Sciatic nerve (tissue), 2 donors: ENCODE measurements at regions not wholly inside any gene's neighbourhood (a gene's known extent, or its start where the extent isn't known, plus 50 kb on each side); places are given as distances from the start of the nearest gene placed in this dataset.
A peak's percentile ranks its signal among the peaks of the same experiment; 100 is the strongest.

Experiments used
- ATAC-seq: fragments of 200-7000 bp; cut with Tn5 transposase; one replicate; pipeline ENCODE4 v1.9.1; 2020; ENCODE audit warnings: mild to moderate bottlenecking, moderate library complexity
- DNase-seq: peaks from one replicate; pipeline ENCODE4 v3.0.0-alpha.2; 2020; ENCODE audit warnings: low spot score
- intact Hi-C: fragments of 100-400 bp; cut with DNase I; formaldehyde crosslinking; loops from one replicate; pipeline ENCODE4 v1.14.2; 2022
- donor health status: DM: no; HTN: no; CAD: no.
- donor health status: DM: no; HTN: no; CAD: no.

DNA sequence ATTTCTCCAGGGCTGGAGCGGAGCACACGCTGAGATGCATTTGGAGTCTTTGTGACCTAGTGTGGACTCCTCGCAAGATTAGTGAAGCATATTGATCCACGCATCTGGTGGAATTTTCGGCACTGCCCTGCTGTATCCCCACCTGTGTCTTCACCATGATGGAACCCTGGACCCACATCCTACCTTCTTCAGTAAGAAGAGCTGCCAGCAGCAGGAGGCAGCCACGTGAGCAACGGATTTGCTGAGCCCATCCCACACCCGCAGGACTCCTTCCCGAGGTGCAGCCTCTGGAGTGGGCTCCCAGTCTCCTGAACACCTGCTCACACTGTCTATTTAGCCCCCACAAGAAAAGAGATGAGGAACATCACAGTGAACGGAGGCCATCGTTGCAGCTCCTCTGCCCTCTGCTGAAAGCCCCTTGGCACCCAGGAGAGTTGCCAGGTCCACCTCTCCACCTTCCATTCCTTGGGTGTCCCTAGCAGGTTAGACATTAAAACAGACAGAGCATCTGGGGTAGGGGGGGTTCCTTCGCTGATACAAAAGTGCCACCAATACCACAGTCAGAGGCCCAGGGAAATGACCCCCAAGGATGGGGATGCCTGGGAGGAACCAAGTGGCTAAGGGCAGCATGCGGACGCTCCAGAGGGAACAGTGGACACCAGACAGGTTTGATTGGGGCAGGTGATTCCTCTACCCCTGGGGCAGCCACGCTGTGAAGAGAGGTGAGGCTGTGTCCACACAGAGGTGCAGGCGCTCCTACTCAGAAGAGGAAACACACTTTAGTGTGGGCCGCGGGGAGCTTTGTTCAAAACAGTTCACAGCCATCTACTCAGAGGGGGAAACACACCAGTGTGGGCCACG is 302.8 kb upstream of the SALL3 start:
- DNase-seq, result no peak
- no peak for ATAC-seq
- intact Hi-C loops, result no loop called here

DNA sequence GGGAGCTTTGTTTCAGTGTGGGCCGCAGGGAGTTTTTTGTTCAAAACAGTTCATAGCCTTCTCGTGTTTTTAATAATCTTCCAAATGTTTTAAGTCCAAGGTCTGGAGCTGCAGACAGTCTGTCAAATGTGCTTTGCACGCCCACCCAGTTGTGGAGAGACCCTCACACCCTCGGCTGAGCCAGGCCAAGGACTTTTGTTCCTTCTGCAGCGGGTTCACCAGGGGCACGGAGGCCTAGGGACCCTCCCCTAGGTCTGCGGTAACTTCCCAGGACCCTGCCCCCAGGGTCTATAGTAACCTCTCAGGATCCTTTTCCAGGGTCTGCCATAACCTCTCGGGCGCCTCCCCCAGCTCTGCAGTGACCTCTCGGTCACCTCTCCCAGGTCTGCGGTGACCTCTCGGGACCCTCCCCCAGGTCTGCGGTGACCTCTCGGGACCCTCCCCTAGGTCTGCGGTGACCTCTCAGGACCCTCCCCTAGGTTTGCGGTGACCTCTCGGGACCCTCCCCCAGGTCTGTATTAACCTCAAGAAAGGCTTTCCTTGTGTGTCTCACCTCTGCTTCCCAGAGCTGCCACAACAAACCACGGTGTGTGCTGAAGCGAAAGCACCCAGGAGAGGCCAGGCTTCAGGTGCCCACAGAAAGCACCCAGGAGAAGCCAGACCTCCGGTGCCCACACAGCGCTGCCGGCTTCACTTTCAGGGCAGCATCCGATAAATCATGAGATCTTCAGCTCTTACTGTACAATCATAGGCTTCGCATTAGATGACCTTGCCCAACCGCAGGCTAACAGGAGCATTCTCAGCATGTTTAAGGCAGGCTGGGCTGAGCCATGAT is 301.9 kb upstream of the SALL3 start:
- DNase-seq, result no peak
- intact Hi-C loops, result no loop called here

DNA sequence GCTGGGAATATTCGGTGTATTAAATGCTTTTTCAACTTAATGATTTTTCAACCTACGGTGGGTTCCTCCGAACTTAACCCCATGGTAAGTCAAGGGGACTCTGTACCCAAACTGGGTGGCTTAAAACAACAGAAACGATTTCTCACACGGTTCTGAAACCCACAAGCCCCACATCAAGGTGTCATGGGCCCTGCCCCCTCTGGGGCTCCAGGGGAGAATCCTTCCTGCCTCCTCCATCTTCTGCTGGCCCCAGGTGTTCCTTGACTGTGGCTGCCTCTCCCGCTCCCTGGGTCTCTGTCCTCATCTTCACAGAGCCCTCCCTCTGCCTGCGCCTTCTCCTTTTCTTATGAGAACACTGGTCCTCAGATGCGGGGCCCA is 301.3 kb upstream of the SALL3 start:
- no peak for ATAC-seq
- intact Hi-C loops, result no loop called here
- DNase-seq, result no peak

More for the DNA sequence above, 301.9 kb upstream of the SALL3 start:
- ATAC-seq, result no peak

DNA sequence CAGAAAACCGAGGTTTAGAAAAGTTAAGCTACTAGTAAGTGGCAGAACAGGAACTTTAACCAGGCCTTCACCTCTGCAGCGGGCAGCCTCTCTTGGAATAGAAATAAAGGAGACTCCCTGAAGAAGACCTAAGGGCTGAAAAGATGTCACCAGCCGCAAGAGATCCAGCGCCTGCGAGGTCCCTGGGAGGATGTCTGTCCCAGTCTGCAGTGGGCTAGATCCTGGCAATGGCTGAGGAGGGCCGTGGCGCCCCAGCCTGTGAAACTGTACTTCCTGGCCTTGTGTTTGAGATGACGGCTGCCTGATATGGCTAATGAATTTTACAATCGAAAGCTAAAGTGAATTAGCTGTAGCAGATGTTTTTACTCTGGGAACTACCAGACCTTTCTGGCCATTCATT is 300.6 kb upstream of the SALL3 start:
- intact Hi-C loops, result no loop called here
- no peak for DNase-seq
- no peak for ATAC-seq

DNA sequence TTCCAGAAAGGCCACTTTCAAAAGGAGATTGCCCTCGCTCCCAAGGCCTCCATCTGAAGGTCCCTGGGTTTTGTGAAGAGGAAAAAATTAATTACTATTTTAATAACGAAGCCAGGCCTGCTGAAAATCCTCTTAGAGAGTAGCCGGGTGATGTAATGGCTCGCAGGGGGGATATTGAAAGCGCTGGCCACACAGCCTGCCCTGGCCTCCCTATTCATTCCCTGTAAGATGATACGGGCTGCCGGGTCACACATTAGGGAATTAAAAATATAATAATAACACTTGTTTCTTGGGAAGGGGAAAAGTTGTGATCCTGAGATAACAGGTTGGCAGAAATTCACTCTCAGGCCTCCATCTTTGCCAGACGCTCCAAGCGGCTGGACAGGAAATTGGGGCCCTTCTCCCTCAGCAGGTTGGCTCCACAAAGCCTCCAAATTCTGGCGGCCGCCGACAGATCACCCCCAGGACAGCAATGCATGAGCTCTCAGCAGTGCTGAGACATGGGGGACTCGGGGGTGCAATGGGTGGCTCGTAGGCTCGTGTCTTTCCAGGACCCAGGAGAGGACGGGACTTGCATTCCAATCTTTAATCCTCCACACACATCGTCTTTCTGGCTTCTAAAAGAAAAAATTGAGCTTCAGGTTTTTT is 299.9 kb upstream of the SALL3 start:
- DNase-seq, result no peak
- no peak for ATAC-seq
- intact Hi-C loops, result no loop called here

DNA sequence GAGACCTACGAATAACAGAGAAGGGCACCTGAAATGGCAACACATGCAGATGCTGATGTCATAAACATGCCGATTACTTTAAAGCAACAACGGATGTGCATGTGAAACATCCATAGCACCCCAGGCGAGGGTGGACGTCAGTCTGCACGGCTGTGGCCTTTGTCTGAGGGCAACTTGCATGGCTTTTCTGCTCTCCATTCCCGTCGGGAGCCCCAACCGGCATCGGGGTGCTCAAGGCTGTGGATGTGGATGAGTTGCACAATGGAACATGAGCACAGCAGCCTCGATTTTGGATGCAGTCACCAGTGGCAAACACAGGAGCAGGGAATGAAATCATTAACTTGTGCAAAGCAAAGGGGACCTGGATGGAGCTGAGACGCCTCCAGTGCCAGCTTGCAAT is 298.2 kb upstream of the SALL3 start:
- no peak for ATAC-seq
- intact Hi-C loops, result no loop called here
- DNase-seq, result peak; percentile 27

DNA sequence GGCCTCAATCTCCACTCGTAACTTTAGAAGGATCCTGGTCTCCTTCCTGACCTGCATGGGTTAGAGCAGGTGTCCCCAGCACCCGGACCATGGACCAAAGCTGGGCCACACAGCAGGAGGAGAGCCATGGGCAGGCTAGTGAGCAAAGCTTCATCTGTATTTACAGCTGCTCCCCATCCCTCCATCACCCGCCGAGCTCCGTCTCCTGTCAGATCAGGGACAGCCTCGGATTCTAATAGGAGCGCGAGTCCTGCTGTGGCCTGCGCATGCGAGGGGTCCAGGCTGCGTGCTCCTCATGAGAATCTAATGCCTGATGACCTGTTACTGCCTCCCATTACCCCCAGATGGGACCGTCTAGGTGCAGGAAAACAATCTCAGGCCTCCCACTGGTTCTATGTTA is 297.7 kb upstream of the SALL3 start:
- intact Hi-C loops, result no loop called here
- DNase-seq, result peak; percentile 23
- no peak for ATAC-seq

DNA sequence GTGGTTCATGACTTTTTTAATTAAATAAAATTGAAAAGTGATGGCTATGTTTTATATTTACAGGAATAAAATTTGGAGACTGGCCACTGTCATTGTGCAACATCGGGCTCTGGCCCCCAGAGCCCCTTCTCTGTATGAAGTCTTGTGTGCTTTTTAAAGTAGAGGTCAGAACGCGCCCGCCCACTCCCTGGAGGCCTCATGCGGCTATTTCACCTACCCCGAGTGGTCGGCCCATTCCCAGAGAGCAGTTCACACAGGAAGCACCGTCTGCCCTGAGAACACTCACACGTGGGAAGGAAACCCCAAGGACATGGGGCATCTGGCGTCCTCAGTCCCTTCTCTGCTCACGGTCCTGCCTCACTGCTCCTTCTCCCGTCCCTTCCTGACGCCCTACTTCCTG is 296.9 kb upstream of the SALL3 start:
- DNase-seq (peak; percentile 36), ATAC-seq (no peak)
- intact Hi-C loops, result no loop called here

DNA sequence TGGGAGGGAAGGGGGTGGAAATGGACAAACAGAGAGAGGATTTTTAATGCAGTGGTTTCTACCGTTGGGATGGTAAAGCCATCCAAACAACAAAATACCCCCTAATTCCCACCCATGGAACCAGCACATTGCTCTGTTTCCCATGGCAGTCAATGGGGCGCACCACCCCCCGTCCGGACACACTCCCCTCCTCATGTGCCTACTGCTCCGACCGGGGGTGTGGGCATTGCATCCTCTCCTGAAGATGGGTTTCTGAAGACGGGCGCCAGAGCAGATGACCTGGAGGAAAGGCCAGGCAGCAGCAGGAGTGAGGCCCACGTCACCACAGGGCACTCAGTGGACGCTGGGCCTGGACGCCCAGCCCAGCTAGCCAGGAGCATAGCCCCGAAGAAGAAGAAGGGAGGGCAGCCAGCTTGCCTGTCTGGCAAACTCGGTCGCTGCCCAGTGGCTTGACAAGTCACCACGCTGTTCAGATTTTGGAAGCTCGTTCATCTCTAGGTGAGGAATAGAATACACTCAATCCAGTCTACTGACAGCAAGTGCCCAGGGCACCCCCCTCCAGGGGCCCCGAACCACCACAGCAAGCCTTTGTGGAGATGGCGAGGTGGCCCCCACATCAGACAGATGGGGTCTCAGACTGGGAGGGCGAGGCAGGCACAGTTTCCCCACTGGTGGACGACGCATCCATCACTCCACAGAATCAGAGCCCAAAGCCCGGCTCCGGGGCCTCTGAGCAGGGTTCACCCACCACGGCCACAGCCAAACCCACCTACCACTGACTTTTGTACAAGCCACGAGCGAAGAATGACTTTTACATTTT is 296.2 kb upstream of the SALL3 start:
- no peak for ATAC-seq
- peak; percentile 50 for DNase-seq
- intact Hi-C loops, result no loop called here

DNA sequence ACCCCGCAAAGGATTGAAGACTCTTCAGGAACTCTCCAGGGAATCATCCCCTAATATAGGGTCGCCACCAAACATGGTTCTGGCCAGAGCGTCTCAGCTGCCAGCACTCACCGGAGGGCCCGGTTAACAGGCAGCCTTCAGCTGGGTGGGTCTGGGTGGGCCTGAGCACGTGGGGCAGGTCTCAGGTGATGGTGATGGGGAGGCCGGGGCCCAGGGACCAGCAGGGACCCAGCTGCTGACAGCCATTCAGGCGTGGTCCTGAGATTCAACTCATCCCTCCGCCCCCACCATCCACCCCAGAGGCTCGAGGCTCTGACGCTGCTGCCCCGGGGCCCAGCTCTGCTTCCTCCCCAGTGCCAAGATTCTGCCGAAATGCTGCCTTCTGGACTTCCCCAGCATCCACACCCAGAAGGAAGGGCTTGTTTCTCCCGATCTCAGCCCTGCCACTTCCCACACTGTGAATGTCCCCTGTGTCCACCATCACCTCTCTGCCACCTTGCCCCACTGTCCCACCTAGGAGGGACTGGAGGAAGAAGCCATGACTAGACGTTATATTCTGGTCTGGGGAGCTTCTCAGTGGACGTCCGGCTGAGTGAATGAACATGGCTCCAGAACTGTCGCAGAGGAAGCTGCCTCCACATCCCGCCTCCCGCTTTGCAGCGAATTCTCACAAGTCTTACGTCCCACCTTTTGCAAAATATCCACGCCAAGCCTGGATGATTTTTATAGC is 294.2 kb upstream of the SALL3 start:
- intact Hi-C loops, result no loop called here
- ATAC-seq, result no peak
- DNase-seq, result no peak

DNA sequence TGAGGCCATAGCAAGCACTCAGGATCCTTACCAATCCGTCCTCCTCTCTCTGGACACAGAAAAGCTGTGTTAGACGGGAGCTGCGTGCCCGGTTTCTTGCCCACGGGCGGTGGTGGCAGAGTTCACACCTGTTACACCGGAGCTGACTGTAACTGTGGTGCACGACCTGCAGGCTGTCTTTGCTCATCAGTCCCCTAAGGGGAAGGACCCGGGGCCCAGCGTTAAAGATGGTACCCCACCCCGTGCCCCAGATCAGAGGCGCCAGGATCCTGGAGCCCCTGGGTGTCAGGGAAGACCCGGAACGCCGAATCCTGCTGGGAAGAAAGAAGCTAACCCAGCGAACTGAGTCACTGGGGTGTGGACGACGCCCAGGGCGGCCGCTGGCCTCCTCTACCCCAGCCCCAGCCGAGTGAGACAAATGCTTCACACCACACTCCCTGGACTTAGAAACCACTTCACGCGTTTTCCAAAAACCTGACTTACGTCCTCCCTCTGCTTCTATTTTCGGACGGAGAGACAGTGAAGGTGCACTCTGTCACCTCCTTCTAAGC is 293.6 kb upstream of the SALL3 start:
- no peak for ATAC-seq
- no peak for DNase-seq
- intact Hi-C loops, result no loop called here

DNA sequence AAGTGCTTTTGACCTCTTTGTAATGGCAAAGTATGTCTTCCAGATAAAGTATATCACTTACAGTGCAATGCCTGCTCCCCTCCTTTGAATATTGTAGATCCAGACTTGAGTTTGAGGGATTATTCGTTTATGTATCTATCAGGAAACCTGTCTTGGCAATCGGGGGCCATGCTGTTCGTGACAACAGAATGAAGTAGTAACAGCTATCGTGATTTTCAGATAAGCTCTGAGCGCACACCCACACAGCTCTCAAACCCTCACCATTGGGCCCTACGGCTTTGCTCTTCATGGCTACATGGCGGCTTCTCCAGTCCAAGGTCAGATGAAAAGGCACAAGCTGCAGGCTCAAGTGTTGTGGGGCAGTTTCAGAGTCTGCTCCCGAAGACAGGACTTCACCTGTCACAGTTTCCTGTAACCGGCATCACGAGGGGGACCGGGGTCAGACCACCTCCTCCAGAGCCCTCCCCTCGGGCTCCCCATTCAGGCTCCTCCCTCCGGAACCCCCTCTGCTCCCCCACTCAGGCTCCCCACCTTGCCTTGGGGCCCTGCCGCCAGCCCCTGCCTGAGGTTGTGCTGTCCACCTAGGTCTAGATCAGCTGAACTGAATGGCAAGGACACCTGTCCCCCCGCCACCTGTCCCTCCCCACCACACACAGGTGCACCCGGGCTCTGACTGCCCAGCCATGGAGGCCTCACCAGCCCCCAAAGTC is 292.5 kb upstream of the SALL3 start:
- intact Hi-C loops, result no loop called here
- DNase-seq (no peak), ATAC-seq (no peak)

DNA sequence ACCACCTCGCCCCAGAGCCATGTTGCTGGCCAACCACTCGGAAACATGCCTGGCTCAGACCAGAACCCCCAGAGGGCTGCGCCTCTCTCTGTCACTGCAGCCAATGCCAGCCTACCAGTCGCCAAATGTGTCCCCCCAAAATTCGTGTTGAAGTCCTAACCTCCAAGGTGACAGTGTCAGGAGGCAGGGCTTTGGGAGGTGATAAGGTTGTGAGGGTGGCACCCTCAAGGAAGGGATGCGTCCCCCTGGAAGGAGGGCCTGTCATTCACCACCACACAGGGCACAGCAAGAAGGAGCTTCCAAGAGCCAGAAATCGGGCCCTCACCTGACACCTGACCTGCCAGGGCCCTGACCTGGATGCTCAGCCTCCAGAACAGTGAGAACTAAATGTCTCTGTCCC is 291.9 kb upstream of the SALL3 start:
- DNase-seq, result no peak
- ATAC-seq, result no peak
- intact Hi-C loops, result no loop called here

DNA sequence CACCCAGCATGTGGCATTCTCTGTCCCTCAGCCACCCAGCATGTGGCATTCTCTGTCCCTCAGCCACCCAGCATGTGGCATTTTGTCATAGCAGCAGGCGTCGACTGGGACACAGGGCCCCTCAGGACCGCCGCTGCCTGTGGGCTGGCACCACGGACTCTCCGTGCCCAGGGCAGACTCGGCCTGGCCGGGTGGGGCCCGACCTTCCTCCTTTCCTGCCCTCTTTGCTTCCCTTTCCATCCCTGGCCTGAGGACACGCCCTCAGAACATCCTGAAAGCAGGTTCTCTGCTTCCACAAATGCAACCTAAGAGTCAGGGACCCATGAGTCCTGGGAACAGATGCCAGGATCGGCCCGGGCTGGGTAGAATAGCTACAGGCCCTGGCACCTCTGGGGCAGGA is 291.4 kb upstream of the SALL3 start:
- intact Hi-C loops, result no loop called here
- ATAC-seq (no peak), DNase-seq (no peak)

DNA sequence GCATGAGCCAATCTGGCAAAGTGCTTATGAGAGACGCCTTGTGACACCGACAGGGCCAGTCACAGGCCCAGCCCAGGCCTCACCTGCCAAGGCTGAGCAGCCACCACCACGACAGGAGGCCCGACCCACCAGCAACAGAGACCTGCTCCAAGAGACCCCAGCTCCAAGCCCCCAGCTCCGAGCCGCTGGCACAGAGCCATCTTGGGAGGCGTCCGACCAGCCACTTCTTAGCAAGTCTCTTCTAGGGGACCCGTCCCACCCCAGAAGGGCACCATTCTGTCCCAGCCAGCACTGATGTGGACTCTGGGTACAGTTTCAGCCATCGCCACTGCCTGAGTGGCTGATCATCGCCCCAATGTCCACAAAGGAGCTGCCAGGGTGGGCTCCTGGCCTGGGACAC is 290.7 kb upstream of the SALL3 start:
- intact Hi-C loops, result no loop called here
- ATAC-seq (no peak), DNase-seq (no peak)

DNA sequence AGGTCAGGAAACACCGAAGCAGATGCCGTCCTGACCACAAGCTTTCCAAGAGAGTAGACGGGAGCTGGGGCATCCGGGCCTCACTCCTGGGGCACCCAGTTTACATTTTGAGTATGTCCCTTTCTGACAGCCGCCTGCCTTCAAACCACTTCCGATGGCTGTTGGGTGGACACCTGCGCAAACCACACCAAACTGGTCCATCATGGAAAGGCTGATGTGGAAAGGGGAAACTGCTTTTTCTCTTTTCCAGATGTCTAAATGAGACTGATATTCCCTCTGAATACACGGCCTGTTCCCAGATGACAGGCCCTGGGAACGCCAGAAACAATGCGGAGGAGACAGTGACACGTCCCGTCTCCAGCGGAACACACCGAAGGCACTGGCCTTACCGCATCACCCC is 290.0 kb upstream of the SALL3 start:
- no peak for ATAC-seq

DNA sequence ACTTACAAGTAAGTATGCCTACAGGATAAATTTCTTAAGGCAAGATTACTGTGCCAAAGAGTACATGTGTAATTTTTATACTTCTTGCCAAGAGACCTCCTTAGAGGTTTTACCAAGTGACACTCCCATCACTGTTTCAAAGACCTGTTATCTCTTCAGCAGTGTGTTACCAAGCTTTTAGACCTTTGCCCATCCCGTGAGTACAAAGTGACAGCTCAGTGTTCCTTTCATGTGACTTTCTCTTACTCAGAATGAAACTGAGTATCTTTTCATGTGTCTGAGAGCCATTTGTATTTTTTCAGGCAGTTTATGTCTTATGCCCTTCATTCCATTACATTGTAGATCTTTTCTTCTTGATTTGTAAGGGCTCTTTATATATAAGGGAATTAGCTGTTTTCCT is 287.5 kb upstream of the SALL3 start:
- intact Hi-C loops, result no loop called here
- ATAC-seq (no peak), DNase-seq (no peak)

More for the DNA sequence above, 290.0 kb upstream of the SALL3 start:
- DNase-seq, result no peak
- intact Hi-C loops, result no loop called here

DNA sequence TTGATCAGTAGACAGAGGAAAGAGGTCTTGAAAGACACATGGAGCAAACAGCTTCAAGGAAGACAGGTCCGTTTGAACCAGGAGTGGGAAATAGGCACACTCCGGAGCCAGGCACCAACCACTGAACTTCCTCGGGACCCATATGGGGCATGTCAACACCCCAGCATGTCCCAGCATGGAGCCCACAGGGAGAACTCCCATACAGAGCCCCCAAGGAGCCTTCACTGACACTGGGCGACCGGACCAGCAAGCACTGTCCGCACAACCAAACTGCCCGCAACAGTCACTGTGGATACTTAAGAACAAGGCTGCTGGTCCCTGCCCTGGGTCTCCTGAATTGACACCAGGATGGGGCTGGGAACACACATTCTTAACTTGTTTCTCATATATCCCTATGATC is 286.2 kb upstream of the SALL3 start:
- intact Hi-C loops, result no loop called here
- ATAC-seq (no peak), DNase-seq (peak; percentile 34)
